H9 (cell line): ENCODE measurements at regions not wholly inside any gene's neighbourhood (a gene's known extent, or its start where the extent isn't known, plus 50 kb on each side); places are given as distances from the start of the nearest gene placed in this dataset.
A peak's percentile ranks its signal among the peaks of the same experiment; 100 is the strongest.

Experiments
- DNase-seq: peaks from one replicate; pipeline ENCODE4 v3.0.0-alpha.2; 2017
- H2AFZ ChIP-seq: one replicate; pipeline ENCODE4 v1.6.1; 2013; ENCODE audit warnings: mild to moderate bottlenecking, low read length, control low read depth, moderate library complexity
- H2AK5ac ChIP-seq: 2 replicates; pipeline ENCODE4 v1.6.1; 2013; ENCODE audit warnings: low read length, control low read depth, mixed read lengths; ENCODE audit not compliant: insufficient read length
- H2BK120ac ChIP-seq: one replicate; pipeline ENCODE4 v1.6.1; 2013; ENCODE audit warnings: low read depth, mild to moderate bottlenecking, low read length, control low read depth, inconsistent platforms; ENCODE audit not compliant: poor library complexity, severe bottlenecking
- H2BK12ac ChIP-seq: 2 replicates; pipeline ENCODE4 v1.6.1; 2013; ENCODE audit warnings: low read length, control low read depth, mixed read lengths, low read depth; ENCODE audit not compliant: insufficient read length
- H2BK15ac ChIP-seq: 2 replicates; pipeline ENCODE4 v1.6.1; 2013; ENCODE audit warnings: low read depth, low read length, control low read depth
- H2BK20ac ChIP-seq: one replicate; pipeline ENCODE4 v1.6.1; 2013; ENCODE audit warnings: low read depth, mild to moderate bottlenecking, low read length, control low read depth, inconsistent platforms; ENCODE audit not compliant: poor library complexity, severe bottlenecking
- H2BK5ac ChIP-seq: 2 replicates; pipeline ENCODE4 v1.6.1; 2013; ENCODE audit warnings: low read length, control low read depth, mixed read lengths; ENCODE audit not compliant: insufficient read length
- H3K14ac ChIP-seq: 2 replicates; pipeline ENCODE4 v1.6.1; 2013; ENCODE audit warnings: low read length, control low read depth; ENCODE audit not compliant: insufficient read depth
- H3K18ac ChIP-seq: 2 replicates; pipeline ENCODE4 v1.6.1; 2013; ENCODE audit warnings: low read depth, mild to moderate bottlenecking, mixed read lengths, low read length, control low read depth; ENCODE audit not compliant: insufficient read length
- H3K23ac ChIP-seq: 2 replicates; pipeline ENCODE4 v1.6.1; 2013; ENCODE audit warnings: low read length, control low read depth, mixed read lengths, low read depth; ENCODE audit not compliant: insufficient read length
- H3K23me2 ChIP-seq: 2 replicates; pipeline ENCODE4 v1.6.1; 2013; ENCODE audit warnings: low read depth, mild to moderate bottlenecking, mixed read lengths, low read length, control low read depth; ENCODE audit not compliant: insufficient read length, poor library complexity, severe bottlenecking
- H3K27ac ChIP-seq: 2 replicates; pipeline ENCODE4 v1.5.1; 2013; ENCODE audit warnings: low read length, control low read depth, mixed read lengths, low read depth; ENCODE audit not compliant: insufficient read length
- H3K27me3 ChIP-seq: 2 replicates; pipeline ENCODE4 v1.6.1; 2013; ENCODE audit warnings: low read length, control low read depth, inconsistent platforms; ENCODE audit not compliant: insufficient read depth
- H3K4ac ChIP-seq: 2 replicates; pipeline ENCODE4 v1.6.1; 2013; ENCODE audit warnings: low read depth, mild to moderate bottlenecking, control low read depth, inconsistent platforms, low read length, moderate library complexity
- H3K4me1 ChIP-seq: 2 replicates; pipeline ENCODE4 v1.6.1; 2013; ENCODE audit warnings: low read length, control low read depth, inconsistent platforms; ENCODE audit not compliant: insufficient read depth
- H3K4me2 ChIP-seq: 2 replicates; pipeline ENCODE4 v1.6.1; 2013; ENCODE audit warnings: low read length, control low read depth, mixed read lengths; ENCODE audit not compliant: insufficient read length, insufficient read depth
- H3K56ac ChIP-seq: 2 replicates; pipeline ENCODE4 v1.6.1; 2013; ENCODE audit warnings: low read depth, mild to moderate bottlenecking, mixed read lengths, low read length, control low read depth; ENCODE audit not compliant: insufficient read length
- H3K79me1 ChIP-seq: 2 replicates; pipeline ENCODE4 v1.6.1; 2013; ENCODE audit warnings: low read depth, mild to moderate bottlenecking, moderate library complexity, low read length, control low read depth, inconsistent platforms; ENCODE audit not compliant: insufficient read depth, poor library complexity, severe bottlenecking
- H3K79me2 ChIP-seq: 2 replicates; pipeline ENCODE4 v1.6.1; 2013; ENCODE audit warnings: low read length, control low read depth, inconsistent platforms; ENCODE audit not compliant: insufficient read depth
- H3K9ac ChIP-seq: 2 replicates; pipeline ENCODE4 v1.6.1; 2013; ENCODE audit warnings: low read length, control low read depth, mixed read lengths; ENCODE audit not compliant: insufficient read length; ENCODE audit errors: extremely low read depth
- H3K9me3 ChIP-seq: one replicate; pipeline ENCODE4 v1.6.1; 2013; ENCODE audit warnings: low read depth, low read length, inconsistent platforms; ENCODE audit not compliant: control insufficient read depth
- H3T11ph ChIP-seq: one replicate; pipeline ENCODE4 v1.6.1; 2013; ENCODE audit warnings: mild to moderate bottlenecking, low read length, control low read depth, inconsistent platforms
- H4K20me1 ChIP-seq: one replicate; pipeline ENCODE4 v1.6.1; 2013; ENCODE audit not compliant: control insufficient read depth, insufficient read length, insufficient read depth
- H4K5ac ChIP-seq: 2 replicates; pipeline ENCODE4 v1.6.1; 2013; ENCODE audit warnings: low read depth, mild to moderate bottlenecking, mixed read lengths, low read length, control low read depth; ENCODE audit not compliant: insufficient read length
- H4K8ac ChIP-seq: replicated peaks from 2 replicates; pipeline ENCODE4 v1.6.1; 2013; ENCODE audit warnings: low read length, control low read depth, mixed read lengths, low read depth; ENCODE audit not compliant: insufficient read length
- H4K91ac ChIP-seq: 2 replicates; pipeline ENCODE4 v1.6.1; 2013; ENCODE audit warnings: low read depth, mild to moderate bottlenecking, moderate library complexity, mixed read lengths, low read length, control low read depth; ENCODE audit not compliant: insufficient read length
- H3K27ac Mint-ChIP-seq, 3 experiments: 2 replicates in 2 of 3; 3 replicates in 1 of 3; pipeline ENCODE4 v1.8.0; 2020 to 2021; ENCODE audit warnings: mixed read lengths in 3 of 3, mild to moderate bottlenecking in 1 of 3, moderate library complexity in 1 of 3
- H3K27me3 Mint-ChIP-seq: 2 replicates; pipeline ENCODE4 v1.8.0; 2021; ENCODE audit warnings: low read depth, mild to moderate bottlenecking, moderate library complexity, mixed read lengths
- H3K36me3 Mint-ChIP-seq, 3 experiments: 2 replicates in 2 of 3; 3 replicates in 1 of 3; pipeline ENCODE4 v1.8.0; 2020 to 2021; ENCODE audit warnings: low read depth in 3 of 3, mixed read lengths in 3 of 3; ENCODE audit not compliant: insufficient read depth in 1 of 3
- H3K4me1 Mint-ChIP-seq, 2 experiments: 2 replicates each; pipeline ENCODE4 v1.8.0; 2020; ENCODE audit warnings: mixed read lengths in 2 of 2
- H3K4me3 Mint-ChIP-seq, 2 experiments: 2 replicates in 1 of 2; 3 replicates in 1 of 2; pipeline ENCODE4 v1.8.0; 2020 to 2021; ENCODE audit warnings: mild to moderate bottlenecking in 2 of 2, mixed read lengths in 2 of 2, moderate library complexity in 1 of 2
- H3K9me3 Mint-ChIP-seq, 2 experiments: 2 replicates in 1 of 2; 3 replicates in 1 of 2; pipeline ENCODE4 v1.8.0; 2020; ENCODE audit warnings: mild to moderate bottlenecking in 2 of 2, mixed read lengths in 2 of 2, moderate library complexity in 1 of 2
- whole genome bisulfite sequencing: extraction: QIAGEN DNeasy Blood & Tissue Kit; methylation state at CpG from one replicate; pipeline ENCODE4 v1.1.7; 2013; ENCODE audit warnings: missing lambda C conversion rate, low lambda C conversion rate, mixed read lengths; ENCODE audit not compliant: insufficient read length; ENCODE audit errors: extremely low coverage; 5-methylcytosine and 5-hydroxymethylcytosine counted together
- TF ChIP-seq, protein P1 (sequence below): fragments of 200-600 bp; sonication (generic); conservative IDR thresholded peaks from 3 replicates; pipeline ENCODE4 v1.8.0; 2021; ENCODE audit warnings: antibody characterized with exemption, mild to moderate bottlenecking

DNA sequence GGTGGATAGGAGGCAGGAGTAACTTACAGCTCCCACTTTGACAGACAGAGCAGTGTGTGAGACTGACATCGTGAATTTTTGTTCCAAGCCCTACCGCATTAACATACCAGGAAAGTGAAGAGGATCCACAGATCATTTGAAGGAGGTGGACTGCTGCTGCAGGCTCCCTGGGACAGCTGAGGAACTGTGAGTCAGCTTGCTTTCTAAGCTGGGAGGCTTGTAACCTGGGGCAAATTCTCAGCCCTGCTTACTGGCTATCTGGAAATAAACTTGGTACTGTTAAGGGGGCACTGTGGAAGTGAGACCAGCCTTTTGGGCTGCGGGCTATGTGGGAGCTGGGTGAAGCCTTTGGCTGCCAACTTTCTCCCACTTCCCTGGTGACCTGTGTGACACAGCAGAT lies 1202.5 kb downstream of the DNAJB9 start:
- Histone ChIP-seq H3K27me3 (no peaks in the 10 kb centered on the region), H3K4me2 (no peak overlapping the region), H3K9me3 (no peaks in the 10 kb centered on the region), H3K56ac (no peak overlapping the region), H2BK15ac (no peak overlapping the region), H3K18ac (no peak overlapping the region), H3K14ac (no peak overlapping the region), H4K91ac (no peak overlapping the region), H2BK120ac (no peak overlapping the region), H2BK12ac (no peak overlapping the region), H3K4me1 (no peaks in the 10 kb centered on the region), H4K5ac (no peak overlapping the region), H4K20me1 (no peaks in the 10 kb centered on the region), H4K8ac (no peak overlapping the region), H3K27ac (no peak overlapping the region), H2BK20ac (no peak overlapping the region), H3K79me2 (no peaks in the 10 kb centered on the region), H3K79me1 (no peaks in the 10 kb centered on the region), H3K23ac (no peak overlapping the region), H3T11ph (no peak overlapping the region), H2AFZ (no peak overlapping the region), H2AK5ac (no peak overlapping the region), H3K9ac (no peak overlapping the region), H2BK5ac (no peak overlapping the region), H3K23me2 (no peaks in the 10 kb centered on the region), H3K4ac (no peak overlapping the region)
- DNase-seq, result no peak
- Mint-ChIP-seq H3K9me3 (peaks cover 4 to 7% of the 10 kb centered on the region in 2 experiments; a peak in 2 of 5 replicates), H3K4me1 (no peaks in the 10 kb centered on the region), H3K4me3 (no peak overlapping the region), H3K27me3 (no peaks in the 10 kb centered on the region), H3K36me3 (peaks cover 1 to 4% (median 2%) of the 10 kb centered on the region in 3 experiments; a peak in 4 of 7 replicates), H3K27ac (peak overlapping the region in 1 of 3 experiments; percentile 42; a peak in 2 of 7 replicates)
- no CpG with 5 or more reads among the region's 3 CpGs for WGBS
- TF ChIP-seq, protein P1, sequence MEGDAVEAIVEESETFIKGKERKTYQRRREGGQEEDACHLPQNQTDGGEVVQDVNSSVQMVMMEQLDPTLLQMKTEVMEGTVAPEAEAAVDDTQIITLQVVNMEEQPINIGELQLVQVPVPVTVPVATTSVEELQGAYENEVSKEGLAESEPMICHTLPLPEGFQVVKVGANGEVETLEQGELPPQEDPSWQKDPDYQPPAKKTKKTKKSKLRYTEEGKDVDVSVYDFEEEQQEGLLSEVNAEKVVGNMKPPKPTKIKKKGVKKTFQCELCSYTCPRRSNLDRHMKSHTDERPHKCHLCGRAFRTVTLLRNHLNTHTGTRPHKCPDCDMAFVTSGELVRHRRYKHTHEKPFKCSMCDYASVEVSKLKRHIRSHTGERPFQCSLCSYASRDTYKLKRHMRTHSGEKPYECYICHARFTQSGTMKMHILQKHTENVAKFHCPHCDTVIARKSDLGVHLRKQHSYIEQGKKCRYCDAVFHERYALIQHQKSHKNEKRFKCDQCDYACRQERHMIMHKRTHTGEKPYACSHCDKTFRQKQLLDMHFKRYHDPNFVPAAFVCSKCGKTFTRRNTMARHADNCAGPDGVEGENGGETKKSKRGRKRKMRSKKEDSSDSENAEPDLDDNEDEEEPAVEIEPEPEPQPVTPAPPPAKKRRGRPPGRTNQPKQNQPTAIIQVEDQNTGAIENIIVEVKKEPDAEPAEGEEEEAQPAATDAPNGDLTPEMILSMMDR, result no peak
